DND-41 (cell line): ENCODE measurements at regions not wholly inside any gene's neighbourhood (a gene's known extent, or its start where the extent isn't known, plus 50 kb on each side); places are given as distances from the start of the nearest gene placed in this dataset.

Experiments
- ATAC-seq: fragments of 200-7000 bp; cut with Tn5 transposase; 3 replicates; pipeline ENCODE4 v1.9.1; 2021; ENCODE audit warnings: low read depth; ENCODE audit not compliant: insufficient read depth
- DNase-seq: peaks from one replicate; pipeline ENCODE4 v3.0.0-alpha.2; 2020
- H2AFZ ChIP-seq: 2 replicates; pipeline ENCODE4 v1.6.0; 2012; ENCODE audit warnings: low read depth, low read length
- H3K27ac ChIP-seq: 2 replicates; pipeline ENCODE4 v1.5.1; 2012; ENCODE audit warnings: low read length, inconsistent platforms
- H3K27me3 ChIP-seq: fragments of 200-600 bp; sonication (generic); 2 replicates; pipeline ENCODE4 v1.6.0; 2012; ENCODE audit warnings: low read length, mild to moderate bottlenecking, inconsistent platforms; ENCODE audit not compliant: insufficient read depth, poor library complexity
- H3K36me3 ChIP-seq: 2 replicates; pipeline ENCODE4 v1.5.1; 2012; ENCODE audit warnings: low read length, inconsistent platforms; ENCODE audit not compliant: insufficient read depth
- H3K4me1 ChIP-seq: 2 replicates; pipeline ENCODE4 v1.5.1; 2012; ENCODE audit warnings: mild to moderate bottlenecking, low read length; ENCODE audit not compliant: insufficient read depth
- H3K4me2 ChIP-seq: 2 replicates; pipeline ENCODE4 v1.6.0; 2012; ENCODE audit warnings: mild to moderate bottlenecking, moderate library complexity, low read length, inconsistent platforms; ENCODE audit not compliant: insufficient read depth
- H3K4me3 ChIP-seq, 2 experiments: fragments of 200-600 bp in 1 of 2; shearing (Covaris generic) in 1 of 2; 2 replicates each; pipeline ENCODE4 v1.5.1; 2012 to 2016; ENCODE audit warnings: inconsistent platforms in 2 of 2, low read length in 2 of 2, mild to moderate bottlenecking in 2 of 2, low read depth in 1 of 2, moderate library complexity in 1 of 2
- H3K79me2 ChIP-seq: 2 replicates; pipeline ENCODE4 v1.6.0; 2012; ENCODE audit warnings: low read length, inconsistent platforms; ENCODE audit not compliant: insufficient read depth
- H3K9ac ChIP-seq: 2 replicates; pipeline ENCODE4 v1.6.0; 2012; ENCODE audit warnings: low read depth, mild to moderate bottlenecking, inconsistent platforms, low read length, moderate library complexity
- H3K9me3 ChIP-seq: 2 replicates; pipeline ENCODE4 v1.5.1; 2012; ENCODE audit warnings: low read length, moderate library complexity, mild to moderate bottlenecking, inconsistent platforms; ENCODE audit not compliant: insufficient read depth, severe bottlenecking
- H4K20me1 ChIP-seq: 2 replicates; pipeline ENCODE4 v1.6.0; 2012; ENCODE audit warnings: low read length; ENCODE audit not compliant: insufficient read depth
- CTCF ChIP-seq: IDR thresholded peaks from 2 replicates; pipeline ENCODE4 v1.5.1; 2012; ENCODE audit warnings: borderline replicate concordance, low read length, moderate library complexity, mild to moderate bottlenecking; ENCODE audit not compliant: poor library complexity, severe bottlenecking; ENCODE audit errors: extremely low read depth
- EZH2 ChIP-seq: IDR thresholded peaks from 3 replicates; pipeline ENCODE4 v1.6.1; 2012; ENCODE audit warnings: borderline replicate concordance, low read depth, mild to moderate bottlenecking, moderate library complexity, low read length, inconsistent platforms; ENCODE audit not compliant: severe bottlenecking

DNA sequence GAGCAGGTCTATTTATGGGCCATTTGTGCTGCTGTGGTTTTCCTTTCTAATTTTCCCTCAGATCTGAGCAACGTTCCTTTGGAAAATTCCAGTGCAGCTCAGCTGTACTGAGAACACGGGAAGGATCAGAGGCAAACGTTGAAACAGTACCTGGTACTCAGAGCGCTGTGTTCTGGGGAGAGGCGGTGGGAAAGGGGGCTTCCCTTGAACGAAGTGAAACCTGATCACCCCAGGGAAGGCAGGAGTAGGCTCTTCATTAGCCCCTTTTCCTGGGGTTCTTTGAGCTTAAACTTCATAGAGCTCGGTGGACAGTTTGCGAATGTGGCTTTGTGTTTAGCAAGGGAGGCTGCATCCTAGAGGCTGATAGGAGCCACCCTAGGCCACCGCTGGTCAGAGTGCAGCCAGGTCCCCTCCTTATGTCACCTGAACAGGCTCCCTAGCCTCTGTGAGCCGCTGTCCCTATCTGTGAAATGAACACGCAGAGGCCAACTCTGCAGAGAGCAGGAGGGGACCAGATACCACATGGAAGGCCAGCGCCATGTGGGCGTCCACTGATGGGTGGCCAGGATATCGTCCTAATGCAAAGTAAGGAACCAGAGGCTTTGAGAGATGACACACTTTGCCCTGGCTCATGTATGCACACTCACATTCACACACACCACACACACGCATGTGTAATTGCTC, 1464.8 kb downstream of the BRD1 start:
- no peak for ATAC-seq

GRCh38 chr22:48361099-48361639, 1466.5 kb downstream of the BRD1 start:
- Histone ChIP-seq H3K9me3 (no peaks in the 10 kb centered on the region), H3K27me3 (no peaks in the 10 kb centered on the region), H3K4me2 (no peak overlapping the region), H3K4me3 (no peak overlapping the region), H3K27ac (no peak overlapping the region), H3K4me1 (no peaks in the 10 kb centered on the region), H3K9ac (no peak overlapping the region), H2AFZ (no peak overlapping the region), H3K36me3 (no peaks in the 10 kb centered on the region), H3K79me2 (no peaks in the 10 kb centered on the region), H4K20me1 (no peaks in the 10 kb centered on the region)
- TF ChIP-seq CTCF (no peak), EZH2 (no peak)
- ATAC-seq (no peak), DNase-seq (no peak)

More for the DNA sequence above, 1464.8 kb downstream of the BRD1 start:
- Histone ChIP-seq H3K79me2 (no peaks in the 10 kb centered on the region), H3K4me2 (no peak overlapping the region), H4K20me1 (no peaks in the 10 kb centered on the region), H3K27ac (no peak overlapping the region), H3K27me3 (no peaks in the 10 kb centered on the region), H3K36me3 (no peaks in the 10 kb centered on the region), H3K9me3 (no peaks in the 10 kb centered on the region), H3K9ac (no peak overlapping the region), H3K4me3 (no peak overlapping the region), H2AFZ (no peak overlapping the region), H3K4me1 (no peaks in the 10 kb centered on the region)
- no peak for DNase-seq
- TF ChIP-seq CTCF = no peak
- no peak for TF ChIP-seq EZH2

DNA sequence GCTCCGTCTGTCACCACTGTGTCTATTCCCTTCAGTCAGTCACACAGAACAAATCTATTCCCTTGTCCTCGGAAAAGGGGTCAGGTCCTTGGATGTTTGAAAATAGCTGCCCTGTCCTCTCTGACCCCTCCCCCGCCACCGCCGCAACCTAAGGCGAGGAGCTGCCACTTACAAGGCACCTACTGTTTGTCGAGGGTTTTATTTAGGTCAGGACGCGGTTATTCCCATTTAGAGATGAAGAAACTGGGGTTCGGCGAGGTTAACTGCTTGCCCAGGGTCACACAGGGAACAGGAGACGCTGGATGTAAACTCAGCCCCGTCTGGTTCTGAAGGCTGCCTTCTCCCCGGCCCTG, 1468.1 kb downstream of the BRD1 start:
- Histone ChIP-seq H3K79me2 (no peaks in the 10 kb centered on the region), H3K9me3 (no peaks in the 10 kb centered on the region), H2AFZ (no peak overlapping the region), H3K4me3 (no peak overlapping the region), H3K4me1 (no peaks in the 10 kb centered on the region), H3K9ac (no peak overlapping the region), H3K36me3 (no peaks in the 10 kb centered on the region), H4K20me1 (no peaks in the 10 kb centered on the region), H3K27me3 (no peaks in the 10 kb centered on the region), H3K27ac (no peak overlapping the region), H3K4me2 (no peak overlapping the region)
- DNase-seq (no peak), ATAC-seq (no peak)
- no peak for TF ChIP-seq EZH2
- TF ChIP-seq CTCF = no peak
